HL-60 (cell line): ENCODE measurements at regions not wholly inside any gene's neighbourhood (a gene's known extent, or its start where the extent isn't known, plus 50 kb on each side); places are given as distances from the start of the nearest gene placed in this dataset.
"Not testable (repeated sequence)": the region's sequence is repeated elsewhere in the genome, so short reads cannot be mapped to it uniquely, and the experiment has no call there.

ENCODE experiments used
- DNase-seq, 2 experiments: peaks; one replicate each; pipeline ENCODE4 v3.0.0-alpha.2; 2010 to 2020; ENCODE audit warnings: low read depth in 1 of 2, low spot score in 1 of 2
- H3K27ac ChIP-seq: fragments of 250-450 bp; sonication (Bioruptor Pico); replicated peaks from 2 replicates; pipeline ENCODE4 v1.5.1; 2020; ENCODE audit warnings: mild to moderate bottlenecking, moderate library complexity
- H3K27me3 ChIP-seq: fragments of 250-450 bp; sonication (Bioruptor Pico); 2 replicates; pipeline ENCODE4 v1.5.1; 2021; ENCODE audit warnings: mild to moderate bottlenecking, moderate library complexity; ENCODE audit not compliant: insufficient read depth, poor library complexity, severe bottlenecking
- H3K4me3 ChIP-seq: replicated peaks from 2 replicates; pipeline ENCODE4 v1.5.1; 2011; ENCODE audit warnings: mild to moderate bottlenecking, control low read depth, low read length; ENCODE audit not compliant: insufficient read depth
- GABPA ChIP-seq: IDR thresholded peaks from 2 replicates; pipeline ENCODE4 v1.6.1; 2012; ENCODE audit warnings: low read depth
- POLR2AphosphoS5 ChIP-seq: IDR thresholded peaks from 2 replicates; pipeline ENCODE4 v1.6.1; 2012; ENCODE audit warnings: low read depth
- SPI1 ChIP-seq: IDR thresholded peaks from 2 replicates; pipeline ENCODE4 v1.6.1; 2012; ENCODE audit warnings: low read depth, mild to moderate bottlenecking, borderline replicate concordance
- TF ChIP-seq, protein P1 (sequence below): IDR thresholded peaks from 2 replicates; pipeline ENCODE4 v1.6.1; 2012; ENCODE audit warnings: low read depth; ENCODE audit not compliant: insufficient replicate concordance
- TF ChIP-seq, protein P2 (sequence below): IDR thresholded peaks from one replicate; pipeline ENCODE4 v1.5.1; 2011; ENCODE audit warnings: low read length, control low read depth, inconsistent platforms; ENCODE audit not compliant: insufficient read depth

DNA sequence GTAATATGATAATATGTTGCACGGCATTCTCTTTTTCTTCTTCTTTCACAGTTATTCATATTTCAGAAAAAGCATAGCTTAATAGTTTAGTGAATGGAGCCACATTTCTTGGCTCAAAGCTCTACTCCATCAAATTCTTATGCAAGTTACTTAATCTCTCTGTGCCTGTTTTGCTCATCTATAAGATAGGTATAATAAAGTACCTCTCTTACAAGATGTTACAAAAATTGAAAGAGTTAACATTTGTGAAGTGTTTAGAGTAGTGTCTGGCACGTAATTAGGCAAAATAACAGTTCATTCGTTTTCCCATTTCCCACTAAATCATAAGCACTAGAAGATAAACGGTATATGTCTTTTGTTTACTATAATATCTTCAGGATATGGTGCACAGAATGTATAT is 1304.4 kb upstream of the EYS start:
- TF ChIP-seq, protein P1, sequence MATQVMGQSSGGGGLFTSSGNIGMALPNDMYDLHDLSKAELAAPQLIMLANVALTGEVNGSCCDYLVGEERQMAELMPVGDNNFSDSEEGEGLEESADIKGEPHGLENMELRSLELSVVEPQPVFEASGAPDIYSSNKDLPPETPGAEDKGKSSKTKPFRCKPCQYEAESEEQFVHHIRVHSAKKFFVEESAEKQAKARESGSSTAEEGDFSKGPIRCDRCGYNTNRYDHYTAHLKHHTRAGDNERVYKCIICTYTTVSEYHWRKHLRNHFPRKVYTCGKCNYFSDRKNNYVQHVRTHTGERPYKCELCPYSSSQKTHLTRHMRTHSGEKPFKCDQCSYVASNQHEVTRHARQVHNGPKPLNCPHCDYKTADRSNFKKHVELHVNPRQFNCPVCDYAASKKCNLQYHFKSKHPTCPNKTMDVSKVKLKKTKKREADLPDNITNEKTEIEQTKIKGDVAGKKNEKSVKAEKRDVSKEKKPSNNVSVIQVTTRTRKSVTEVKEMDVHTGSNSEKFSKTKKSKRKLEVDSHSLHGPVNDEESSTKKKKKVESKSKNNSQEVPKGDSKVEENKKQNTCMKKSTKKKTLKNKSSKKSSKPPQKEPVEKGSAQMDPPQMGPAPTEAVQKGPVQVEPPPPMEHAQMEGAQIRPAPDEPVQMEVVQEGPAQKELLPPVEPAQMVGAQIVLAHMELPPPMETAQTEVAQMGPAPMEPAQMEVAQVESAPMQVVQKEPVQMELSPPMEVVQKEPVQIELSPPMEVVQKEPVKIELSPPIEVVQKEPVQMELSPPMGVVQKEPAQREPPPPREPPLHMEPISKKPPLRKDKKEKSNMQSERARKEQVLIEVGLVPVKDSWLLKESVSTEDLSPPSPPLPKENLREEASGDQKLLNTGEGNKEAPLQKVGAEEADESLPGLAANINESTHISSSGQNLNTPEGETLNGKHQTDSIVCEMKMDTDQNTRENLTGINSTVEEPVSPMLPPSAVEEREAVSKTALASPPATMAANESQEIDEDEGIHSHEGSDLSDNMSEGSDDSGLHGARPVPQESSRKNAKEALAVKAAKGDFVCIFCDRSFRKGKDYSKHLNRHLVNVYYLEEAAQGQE = no peak
- TF ChIP-seq GABPA = no peak

DNA sequence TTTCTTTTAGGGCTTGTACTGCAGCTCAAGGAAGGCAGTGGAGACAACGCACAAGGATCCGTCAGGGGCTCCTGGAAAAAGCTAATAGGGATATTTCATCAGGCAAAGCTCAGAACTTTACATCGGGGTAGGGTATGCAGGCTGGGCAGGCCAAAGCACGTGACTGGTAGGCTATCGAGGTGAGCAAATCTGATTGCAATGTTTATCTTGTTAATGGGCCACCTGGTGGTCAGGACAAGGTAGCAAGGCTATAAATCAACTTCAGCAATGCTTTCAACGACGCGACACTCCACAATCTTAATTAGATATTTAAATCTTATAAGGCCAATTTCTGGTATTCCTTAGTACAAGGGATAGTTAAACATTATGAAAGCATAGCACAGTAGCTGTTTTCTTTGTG is 1302.8 kb upstream of the EYS start:
- Histone ChIP-seq H3K27me3 (no peaks in the 10 kb centered on the region), H3K4me3 (no peak overlapping the region), H3K27ac (no peak overlapping the region)
- DNase-seq = no peak
- TF ChIP-seq POLR2AphosphoS5 (no peak), GABPA (no peak), SPI1 (no peak)
- TF ChIP-seq, protein P1 = no peak
- TF ChIP-seq, protein P2, sequence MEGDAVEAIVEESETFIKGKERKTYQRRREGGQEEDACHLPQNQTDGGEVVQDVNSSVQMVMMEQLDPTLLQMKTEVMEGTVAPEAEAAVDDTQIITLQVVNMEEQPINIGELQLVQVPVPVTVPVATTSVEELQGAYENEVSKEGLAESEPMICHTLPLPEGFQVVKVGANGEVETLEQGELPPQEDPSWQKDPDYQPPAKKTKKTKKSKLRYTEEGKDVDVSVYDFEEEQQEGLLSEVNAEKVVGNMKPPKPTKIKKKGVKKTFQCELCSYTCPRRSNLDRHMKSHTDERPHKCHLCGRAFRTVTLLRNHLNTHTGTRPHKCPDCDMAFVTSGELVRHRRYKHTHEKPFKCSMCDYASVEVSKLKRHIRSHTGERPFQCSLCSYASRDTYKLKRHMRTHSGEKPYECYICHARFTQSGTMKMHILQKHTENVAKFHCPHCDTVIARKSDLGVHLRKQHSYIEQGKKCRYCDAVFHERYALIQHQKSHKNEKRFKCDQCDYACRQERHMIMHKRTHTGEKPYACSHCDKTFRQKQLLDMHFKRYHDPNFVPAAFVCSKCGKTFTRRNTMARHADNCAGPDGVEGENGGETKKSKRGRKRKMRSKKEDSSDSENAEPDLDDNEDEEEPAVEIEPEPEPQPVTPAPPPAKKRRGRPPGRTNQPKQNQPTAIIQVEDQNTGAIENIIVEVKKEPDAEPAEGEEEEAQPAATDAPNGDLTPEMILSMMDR = no peak

More for the DNA sequence above, 1304.4 kb upstream of the EYS start:
- no peak overlapping the region for H3K27ac ChIP-seq
- H3K4me3 ChIP-seq = no peak overlapping the region
- no peak for DNase-seq
- no peaks in the 10 kb centered on the region for H3K27me3 ChIP-seq

DNA sequence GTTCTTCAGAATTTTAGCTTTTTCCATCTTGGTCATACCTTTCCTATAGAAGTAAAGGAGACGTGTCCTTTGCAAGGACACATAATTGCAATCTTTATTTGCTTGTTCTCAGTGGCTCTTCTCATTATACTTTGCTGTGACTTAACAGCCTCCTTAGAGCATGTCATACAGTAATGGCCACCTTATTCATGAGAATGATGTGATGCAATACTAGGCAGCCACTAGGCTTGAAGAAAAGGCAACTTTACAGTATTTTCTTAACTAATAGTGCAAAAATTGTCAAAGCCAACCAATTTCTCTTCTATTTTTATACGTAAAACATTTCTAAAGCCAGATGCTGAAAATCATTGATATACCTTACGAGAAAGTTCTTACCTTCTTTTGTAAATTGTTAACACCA is 1296.8 kb upstream of the EYS start:
- Histone ChIP-seq H3K27me3 (no peaks in the 10 kb centered on the region), H3K27ac (no peak overlapping the region), H3K4me3 (no peak overlapping the region)
- no peak for TF ChIP-seq SPI1
- TF ChIP-seq, protein P2 = no peak
- DNase-seq = no peak

DNA sequence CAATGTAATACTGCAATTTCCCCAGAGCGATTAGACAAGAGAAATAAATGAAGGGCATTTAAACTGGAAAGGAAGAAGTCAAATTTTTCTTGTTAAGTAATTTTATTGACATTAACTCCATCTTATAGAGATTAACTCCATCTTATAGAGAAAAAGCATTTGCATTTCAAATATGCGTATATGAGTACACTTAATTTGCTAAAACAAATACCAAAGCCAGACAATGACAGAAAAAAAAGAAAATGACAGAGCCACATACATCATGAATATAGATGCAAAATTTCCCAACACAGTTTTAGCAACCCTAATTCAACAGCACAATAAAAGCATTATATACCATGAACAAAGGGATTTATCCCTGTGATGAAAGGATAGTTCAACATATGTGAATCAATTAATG is 1293.1 kb upstream of the EYS start:
- TF ChIP-seq, protein P2 = no peak
- no peak for DNase-seq

DNA sequence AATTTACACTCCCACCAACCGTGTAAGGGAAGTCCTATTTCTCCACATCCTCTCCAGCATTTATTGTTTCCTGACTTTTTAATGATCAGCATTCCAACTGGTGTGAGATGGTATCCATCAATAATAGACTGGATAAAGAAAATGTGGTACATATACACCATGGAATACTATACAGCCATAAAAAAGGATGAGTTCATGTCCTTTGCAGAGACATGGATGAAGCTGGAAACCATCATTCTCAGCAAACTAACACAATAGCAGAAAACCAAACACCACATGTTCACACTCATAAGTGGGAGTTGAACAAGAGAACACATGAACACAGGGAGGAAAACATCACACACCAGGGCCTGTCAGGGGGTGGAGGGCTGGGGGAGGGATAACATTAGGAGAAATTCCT is 1290.6 kb upstream of the EYS start:
- not testable (repeated sequence) for DNase-seq, H3K4me3 ChIP-seq, H3K27ac ChIP-seq, H3K27me3 ChIP-seq

More for the DNA sequence above, 1293.1 kb upstream of the EYS start:
- Histone ChIP-seq H3K27me3 (no peaks in the 10 kb centered on the region), H3K4me3 (no peak overlapping the region), H3K27ac (no peak overlapping the region)
